Suppressor macrophage treated with lipopolysaccharide for 4 hours (primary cell): ENCODE measurements at regions not wholly inside any gene's neighbourhood (a gene's known extent, or its start where the extent isn't known, plus 50 kb on each side); places are given as distances from the start of the nearest gene placed in this dataset.
"Not testable (repeated sequence)": the region's sequence is repeated elsewhere in the genome, so short reads cannot be mapped to it uniquely, and the experiment has no call there.

Source experiments
- DNase-seq: peaks from one replicate; pipeline ENCODE4 v3.0.0-alpha.2; 2020

DNA sequence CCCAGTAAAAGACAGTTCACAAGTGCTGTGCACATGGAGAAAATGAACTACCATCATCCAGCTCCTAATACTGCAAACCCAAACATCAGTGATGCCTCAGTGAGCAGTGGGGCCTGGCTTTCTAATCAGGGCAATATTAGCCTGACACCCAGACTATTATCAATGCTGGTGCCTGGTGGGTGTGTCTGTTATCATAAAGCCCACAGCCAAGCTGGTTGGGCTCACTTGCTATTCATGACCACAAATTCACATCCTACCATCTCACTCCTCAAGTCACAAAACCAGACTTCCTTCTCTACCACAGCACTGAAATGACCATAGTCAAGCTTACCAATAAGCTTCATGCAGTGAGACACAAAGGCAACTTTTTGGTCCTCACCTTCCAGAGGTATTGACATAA, 180.8 kb upstream of the PLN start:
- no peak for DNase-seq

DNA sequence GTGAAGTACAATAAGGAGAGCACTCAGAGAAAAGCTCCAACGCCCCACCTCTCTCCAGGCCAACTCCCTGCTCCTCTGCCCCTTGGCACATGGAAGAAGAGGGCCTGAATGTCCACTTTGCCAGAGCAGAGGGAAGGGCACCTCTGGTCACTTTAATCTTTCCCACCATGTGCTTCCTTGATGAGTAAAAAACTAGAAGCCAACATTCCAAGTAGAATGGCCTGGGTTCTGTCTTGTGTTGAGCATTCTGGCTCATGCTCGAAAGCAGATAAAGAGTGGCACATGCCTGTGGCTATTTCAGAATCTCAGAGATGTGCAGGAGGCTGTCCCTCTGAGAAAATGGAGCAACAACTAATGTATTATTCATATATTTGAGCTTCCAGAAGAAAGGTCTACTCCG, 177.4 kb upstream of the PLN start:
- no peak for DNase-seq

GRCh38 chr6:118371955-118372354, 176.1 kb upstream of the PLN start:
- no peak for DNase-seq

GRCh38 chr6:118372413-118372812, 175.7 kb upstream of the PLN start:
- peak; percentile 5 for DNase-seq

DNA sequence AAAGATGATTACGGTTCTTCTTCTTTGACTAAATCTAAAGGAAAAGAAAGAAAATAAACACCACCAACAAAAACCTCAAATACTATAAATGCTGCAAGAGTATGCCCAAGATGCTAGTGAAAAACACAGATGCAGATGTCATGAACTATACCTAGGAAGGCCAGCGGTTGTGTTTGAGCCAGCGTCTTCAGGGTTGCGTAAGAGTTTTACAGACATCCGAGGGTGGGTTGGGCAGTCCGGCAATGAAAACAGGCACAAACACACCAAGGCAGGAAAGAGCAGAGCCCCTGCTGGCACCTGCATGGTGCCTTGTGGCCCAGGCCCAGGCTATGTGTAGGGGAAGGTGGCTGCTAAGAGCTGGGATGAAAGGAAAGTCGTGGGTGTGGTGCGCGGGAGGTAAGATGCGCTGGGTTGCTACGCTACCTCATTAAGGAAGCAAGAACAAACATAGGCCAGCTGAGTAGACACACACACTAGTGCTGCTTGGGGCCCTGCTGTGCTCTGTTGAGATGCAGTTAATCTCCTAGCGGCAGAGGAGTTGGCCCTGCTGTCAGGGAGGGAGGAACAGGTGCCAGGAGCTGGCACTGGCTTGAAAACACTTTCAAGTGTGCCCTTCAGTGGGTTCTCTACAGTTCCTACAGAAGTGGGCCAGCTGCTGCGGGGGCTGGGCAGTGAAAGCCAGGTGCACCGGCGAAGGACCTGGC, 170.2 kb upstream of the PLN start:
- DNase-seq: no peak

GRCh38 chr6:118380620-118381019, 167.5 kb upstream of the PLN start:
- DNase-seq: not testable (repeated sequence)

GRCh38 chr6:118382126-118382525, 166.0 kb upstream of the PLN start:
- no peak for DNase-seq

- DNase-seq: no peak
These were observed 164.2 kb upstream of the PLN start for GRCh38 chr6:118383924-118384323.

- DNase-seq: no peak
These were observed 161.1 kb upstream of the PLN start for GRCh38 chr6:118386975-118387374.

DNA sequence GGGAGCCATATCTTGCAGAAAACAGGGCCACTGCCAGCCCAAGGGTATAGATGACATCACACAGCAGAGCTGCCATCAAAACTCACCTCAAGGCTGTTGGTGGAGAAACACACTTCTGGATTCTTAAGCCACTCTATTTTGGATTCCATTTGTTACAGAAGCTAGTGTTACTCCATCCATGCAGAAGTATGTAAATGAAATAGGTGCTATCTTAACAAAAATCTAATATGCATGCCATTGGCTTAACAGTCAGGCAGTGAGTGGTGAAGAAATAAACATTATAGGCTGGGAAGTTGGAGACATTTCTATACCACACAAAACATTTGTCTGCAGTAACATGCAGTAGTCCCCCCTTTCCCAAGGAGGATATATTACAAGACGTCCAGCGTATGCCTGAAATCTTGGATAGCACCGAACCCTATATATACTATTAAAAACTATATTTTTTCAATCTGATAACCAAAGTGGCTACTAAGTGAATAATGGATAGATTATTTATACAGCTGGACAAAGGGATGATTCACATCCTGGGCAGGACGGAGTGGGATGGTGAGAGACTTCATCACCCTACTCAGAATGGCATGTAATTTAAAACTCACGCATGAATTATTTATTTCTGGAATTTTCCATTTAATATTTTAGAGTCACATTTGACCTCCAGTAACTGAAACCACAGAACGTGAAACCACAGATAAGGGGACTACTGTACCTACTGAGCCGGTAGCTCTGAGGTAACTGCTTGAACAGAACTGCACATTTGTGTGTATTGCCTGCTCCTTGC, 160.0 kb upstream of the PLN start:
- no peak for DNase-seq

- no peak for DNase-seq
These were observed 157.0 kb upstream of the PLN start for GRCh38 chr6:118391086-118391485.

GRCh38 chr6:118394106-118394505, 154.0 kb upstream of the PLN start:
- no peak for DNase-seq

- no peak for DNase-seq
These were observed 151.1 kb upstream of the PLN start for GRCh38 chr6:118396969-118397368.

DNA sequence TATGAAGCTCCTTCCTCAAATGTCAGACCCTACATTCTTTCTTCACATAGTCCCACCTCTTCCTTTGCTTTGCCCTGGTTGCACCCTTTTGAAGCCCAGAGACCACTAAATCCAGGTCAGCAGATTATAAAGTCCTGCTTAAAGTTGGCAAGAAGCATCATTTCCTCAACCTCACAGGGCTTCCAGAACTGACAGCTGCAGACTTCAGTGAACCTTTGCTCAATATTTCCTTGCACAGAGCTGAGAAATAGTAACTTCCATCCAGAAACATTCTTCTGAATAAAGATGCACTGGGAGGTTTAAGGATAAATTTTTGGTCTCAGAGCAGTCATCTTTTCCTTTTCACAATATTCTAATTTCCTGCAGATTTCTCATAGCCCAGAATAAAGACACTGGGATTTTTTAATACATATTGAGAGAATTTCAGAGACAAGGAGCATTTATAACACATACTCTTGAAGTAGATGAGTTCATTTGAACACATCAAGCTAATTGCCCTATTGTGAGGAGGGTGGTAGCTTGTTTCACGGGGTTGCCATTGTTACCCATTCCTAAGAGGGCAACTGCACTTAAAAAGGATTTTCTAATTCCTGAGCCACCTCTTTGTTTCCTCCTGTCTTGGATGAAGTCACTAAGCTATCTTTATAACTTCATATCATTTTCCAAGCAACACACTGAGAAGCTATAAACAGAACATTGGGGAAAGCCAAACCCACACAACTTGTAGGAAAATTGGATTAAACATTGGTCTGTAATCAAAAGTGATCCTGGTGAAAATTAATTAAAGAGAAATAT, 150.2 kb upstream of the PLN start:
- no peak for DNase-seq

- no peak for DNase-seq
These were observed 148.0 kb upstream of the PLN start for GRCh38 chr6:118400098-118400497.

DNA sequence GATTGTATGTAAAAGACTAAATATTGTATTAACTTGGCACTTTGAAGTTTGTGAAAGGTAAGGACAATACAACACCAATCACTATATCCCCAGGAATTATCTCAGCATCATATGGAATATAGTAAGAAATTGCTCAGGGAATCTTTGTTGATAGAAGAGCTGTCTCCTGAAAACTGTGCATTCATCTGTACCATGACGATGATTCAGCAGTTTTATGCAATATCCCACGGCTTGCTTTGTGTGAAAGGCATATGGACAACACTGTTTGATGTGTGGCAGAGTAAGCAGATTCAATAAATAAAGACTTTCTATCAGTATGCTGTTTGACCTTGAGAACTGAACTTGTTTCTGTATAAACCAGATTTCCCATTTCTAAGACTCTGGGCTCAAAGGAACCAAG, 147.5 kb upstream of the PLN start:
- no peak for DNase-seq

DNA sequence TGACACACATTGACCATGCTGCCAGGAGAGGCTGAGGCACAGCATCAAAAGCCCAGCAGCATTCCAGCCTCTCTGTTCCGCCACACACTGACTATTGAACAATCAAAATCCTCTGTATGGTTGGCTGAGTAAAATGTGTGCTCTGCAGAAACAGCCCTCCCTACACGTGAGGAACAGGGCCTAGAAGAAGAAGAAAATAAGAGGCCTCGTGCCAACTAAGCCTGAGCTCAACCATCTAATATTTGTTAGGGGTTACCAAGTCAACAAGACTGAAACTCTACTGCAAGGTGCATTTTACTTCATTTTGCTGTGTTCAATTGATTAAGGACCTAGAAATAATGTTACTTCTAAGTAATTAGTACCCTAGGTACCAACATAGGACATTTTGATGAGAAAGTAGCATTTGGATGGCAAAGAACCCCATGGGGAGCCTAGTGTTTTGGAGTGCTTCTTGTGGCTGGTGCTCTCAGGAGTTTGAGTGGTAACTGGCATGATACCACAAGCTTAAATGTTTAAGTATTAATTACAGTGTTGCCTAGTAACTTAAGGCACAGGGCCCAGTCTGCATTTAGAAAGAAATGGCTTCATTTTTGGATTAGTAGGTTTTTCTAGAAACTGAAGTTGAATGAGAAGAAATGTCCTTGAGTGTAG, 146.6 kb upstream of the PLN start:
- DNase-seq: no peak

DNA sequence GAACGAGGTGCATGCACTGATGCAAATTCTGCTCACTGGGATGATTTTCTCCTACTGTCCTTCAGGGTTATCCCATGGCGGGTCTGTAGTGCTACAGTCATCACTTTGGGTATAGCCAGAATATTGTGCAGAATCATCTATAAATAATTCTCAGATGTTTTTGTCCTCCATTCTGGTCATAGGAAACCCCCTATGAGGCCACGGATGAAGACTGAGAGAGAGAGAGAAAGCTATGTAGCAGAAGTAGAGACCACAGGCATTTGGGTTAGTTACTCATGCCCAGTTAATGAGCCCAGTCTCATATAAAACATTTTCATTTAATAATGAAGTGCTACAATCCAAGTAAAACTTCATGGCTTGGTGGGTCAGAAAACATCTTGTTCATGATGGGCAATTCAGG, 145.1 kb upstream of the PLN start:
- no peak for DNase-seq

GRCh38 chr6:118408863-118409262, 139.2 kb upstream of the PLN start:
- no peak for DNase-seq

- DNase-seq: no peak
These were observed 138.1 kb upstream of the PLN start for GRCh38 chr6:118410001-118410400.
